CD14-positive monocyte (primary cell): ENCODE measurements at regions not wholly inside any gene's neighbourhood (a gene's known extent, or its start where the extent isn't known, plus 50 kb on each side); places are given as distances from the start of the nearest gene placed in this dataset.

Source experiments
- DNase-seq, 3 donors: peaks; one replicate each; pipeline ENCODE4 v3.0.0-alpha.2; 2011 to 2022
- H2AFZ ChIP-seq: 2 replicates; pipeline ENCODE4 v1.6.0; 2012; ENCODE audit warnings: mild to moderate bottlenecking, low read depth, low read length, inconsistent platforms; ENCODE audit not compliant: insufficient read depth, poor library complexity, severe bottlenecking
- H3K27ac ChIP-seq, 2 donors: 1 replicate in 1 of 2; 2 replicates in 1 of 2; pipeline ENCODE4 v1.5.1; 2012 to 2013; ENCODE audit warnings: low read length in 2 of 2, control low read depth in 1 of 2, inconsistent platforms in 1 of 2, low read depth in 1 of 2, mild to moderate bottlenecking in 1 of 2
- H3K27me3 ChIP-seq, 2 donors: one replicate each; pipeline versions ENCODE4 v1.6.0 to v1.6.1; 2011 to 2013; ENCODE audit warnings: low read length in 2 of 2; ENCODE audit not compliant: control insufficient read depth in 2 of 2, insufficient read depth in 2 of 2
- H3K36me3 ChIP-seq, 2 donors: replicated peaks in 1 of 2; 1 replicate in 1 of 2; 2 replicates in 1 of 2; pipeline versions ENCODE4 v1.5.1 to v1.6.1; 2012 to 2013; ENCODE audit warnings: low read length in 2 of 2, control low read depth in 1 of 2, inconsistent platforms in 1 of 2, mild to moderate bottlenecking in 1 of 2; ENCODE audit not compliant: insufficient read depth in 2 of 2, control insufficient read depth in 1 of 2
- H3K4me1 ChIP-seq, 2 donors: 1 replicate in 1 of 2; 2 replicates in 1 of 2; pipeline versions ENCODE4 v1.5.1 to v1.6.1; 2012 to 2013; ENCODE audit warnings: low read length in 2 of 2, control low read depth in 1 of 2, inconsistent platforms in 1 of 2, mild to moderate bottlenecking in 1 of 2, moderate library complexity in 1 of 2; ENCODE audit not compliant: insufficient read depth in 2 of 2, control insufficient read depth in 1 of 2
- H3K4me2 ChIP-seq: replicated peaks from 2 replicates; pipeline ENCODE3; 2012; ENCODE audit warnings: low read length, moderate library complexity, mild to moderate bottlenecking; ENCODE audit not compliant: poor library complexity, severe bottlenecking; ENCODE audit errors: extremely low read depth
- H3K4me3 ChIP-seq, 3 experiments: fragments of 200-600 bp in 1 of 3; sonication (generic) in 1 of 3; replicated peaks in 1 of 3; 1 replicate in 2 of 3; 2 replicates in 1 of 3; pipeline ENCODE4 v1.5.1; 2011 to 2013; ENCODE audit warnings: low read length in 3 of 3, mild to moderate bottlenecking in 3 of 3, control low read depth in 2 of 3, low read depth in 2 of 3, inconsistent platforms in 1 of 3, moderate library complexity in 1 of 3
- H3K79me2 ChIP-seq: 2 replicates; pipeline ENCODE4 v1.6.0; 2012; ENCODE audit warnings: mild to moderate bottlenecking, control low read depth, inconsistent platforms, low read length, moderate library complexity; ENCODE audit not compliant: insufficient read depth
- H3K9ac ChIP-seq: 2 replicates; pipeline ENCODE4 v1.6.0; 2017; ENCODE audit warnings: low read length, mild to moderate bottlenecking; ENCODE audit not compliant: insufficient read depth, poor library complexity, severe bottlenecking
- H3K9me3 ChIP-seq, 2 donors: replicated peaks in 1 of 2; 1 replicate in 1 of 2; 2 replicates in 1 of 2; pipeline versions ENCODE4 v1.5.1 to v1.6.1; 2012 to 2013; ENCODE audit warnings: low read length in 2 of 2, control low read depth in 1 of 2; ENCODE audit not compliant: control insufficient read depth in 1 of 2, insufficient read depth in 1 of 2
- H4K20me1 ChIP-seq: 2 replicates; pipeline ENCODE4 v1.6.0; 2012; ENCODE audit warnings: mild to moderate bottlenecking, low read length, control low read depth, moderate library complexity; ENCODE audit not compliant: insufficient read depth
- H3K27ac Mint-ChIP-seq, 7 donors: one replicate each; pipeline ENCODE4 v1.8.0; 2020; ENCODE audit warnings: mild to moderate bottlenecking in 7 of 7, mixed read lengths in 7 of 7, moderate library complexity in 6 of 7, inconsistent platforms in 2 of 7
- H3K27me3 Mint-ChIP-seq, 3 donors: one replicate each; pipeline ENCODE4 v1.8.0; 2021 to 2022; ENCODE audit warnings: low read depth in 3 of 3, mild to moderate bottlenecking in 3 of 3, mixed read lengths in 3 of 3, moderate library complexity in 3 of 3, inconsistent platforms in 1 of 3
- H3K36me3 Mint-ChIP-seq, 2 donors: one replicate each; pipeline ENCODE4 v1.8.0; 2020; ENCODE audit warnings: mixed read lengths in 2 of 2, inconsistent platforms in 1 of 2, mild to moderate bottlenecking in 1 of 2
- H3K4me1 Mint-ChIP-seq: one replicate; pipeline ENCODE4 v1.8.0; 2020; ENCODE audit warnings: mild to moderate bottlenecking, mixed read lengths
- H3K4me3 Mint-ChIP-seq, 2 donors: one replicate each; pipeline ENCODE4 v1.8.0; 2020; ENCODE audit warnings: mild to moderate bottlenecking in 2 of 2, mixed read lengths in 2 of 2, moderate library complexity in 1 of 2
- H3K9me3 Mint-ChIP-seq, 7 donors: one replicate each; pipeline ENCODE4 v1.8.0; 2020 to 2022; ENCODE audit warnings: mixed read lengths in 7 of 7, mild to moderate bottlenecking in 6 of 7, moderate library complexity in 6 of 7, inconsistent platforms in 2 of 7
- CTCF ChIP-seq: fragments of 200-600 bp; IDR thresholded peaks from one replicate; pipeline ENCODE4 v1.8.0; 2022; ENCODE audit warnings: antibody characterized with exemption, mild to moderate bottlenecking
- WGBS: methylation state at CpG from one replicate; pipeline ENCODE4 v1.1.5; 2013; ENCODE audit warnings: missing lambda C conversion rate; ENCODE audit not compliant: insufficient coverage; 5-methylcytosine and 5-hydroxymethylcytosine counted together
- intact Hi-C, 2 donors: fragments of 100-400 bp; cut with micrococcal nuclease; formaldehyde crosslinking; loops; one replicate each; pipeline versions ENCODE4 v1.15.0 to v1.15.1; 2023

- WGBS: 97% methylated on average over 13 of the region's 13 CpGs
- no peak for TF ChIP-seq CTCF
- Histone ChIP-seq H2AFZ (no peak overlapping the region), H4K20me1 (no peaks in the 10 kb centered on the region), H3K9ac (no peak overlapping the region), H3K79me2 (no peaks in the 10 kb centered on the region), H3K27me3 (no peaks in the 10 kb centered on the region), H3K4me2 (no peak overlapping the region), H3K4me3 (no peak overlapping the region), H3K27ac (no peak overlapping the region), H3K36me3 (no peaks in the 10 kb centered on the region), H3K9me3 (no peaks in the 10 kb centered on the region), H3K4me1 (peaks cover 41% of the 10 kb centered on the region in 2 donors)
- intact Hi-C loops: no loop called here
- H3K9me3 Mint-ChIP-seq: peaks cover 0 to 3% (median 0%) of the 10 kb centered on the region in 7 donors
- peak overlapping the region in 1 of 7 donors; percentile 53 for H3K27ac Mint-ChIP-seq
- no peak for DNase-seq
- peaks cover 1% of the 10 kb centered on the region in 3 donors for H3K27me3 Mint-ChIP-seq
- H3K4me3 Mint-ChIP-seq: no peak overlapping the region
- H3K4me1 Mint-ChIP-seq: peaks cover 34% of the 10 kb centered on the region
- no peaks in the 10 kb centered on the region for H3K36me3 Mint-ChIP-seq
Measured at GRCh38 chr11:10625982-10626311, 57.5 kb upstream of the LYVE1 start.

- no peak for TF ChIP-seq CTCF
- Histone ChIP-seq H3K4me2 (no peak overlapping the region), H4K20me1 (no peaks in the 10 kb centered on the region), H3K4me1 (peaks cover 41% of the 10 kb centered on the region in 2 donors), H3K79me2 (no peaks in the 10 kb centered on the region), H3K27ac (no peak overlapping the region), H2AFZ (no peak overlapping the region), H3K9ac (no peak overlapping the region), H3K27me3 (no peaks in the 10 kb centered on the region), H3K36me3 (no peaks in the 10 kb centered on the region), H3K4me3 (no peak overlapping the region), H3K9me3 (no peaks in the 10 kb centered on the region)
- intact Hi-C loops: no loop called here
- Mint-ChIP-seq H3K4me3 (no peak overlapping the region), H3K9me3 (no peaks in the 10 kb centered on the region), H3K27me3 (peaks cover 0 to 1% (median 0%) of the 10 kb centered on the region in 3 donors), H3K36me3 (no peaks in the 10 kb centered on the region), H3K4me1 (peaks cover 34% of the 10 kb centered on the region), H3K27ac (peak overlapping the region in 4 of 7 donors; percentile 25 to 100 (median 46))
- DNase-seq: no peak
- WGBS: 76% methylated on average over 6 of the region's 6 CpGs
Measured at GRCh38 chr11:10625281-10625981, 57.0 kb upstream of the LYVE1 start.
